Calu3 (cell line): ENCODE measurements at regions not wholly inside any gene's neighbourhood (a gene's known extent, or its start where the extent isn't known, plus 50 kb on each side); places are given as distances from the start of the nearest gene placed in this dataset.
"Not testable (repeated sequence)": the region's sequence is repeated elsewhere in the genome, so short reads cannot be mapped to it uniquely, and the experiment has no call there.

Experiments used
- BruUV-seq: library from RNA; stranded (reverse); fragments of 400-500 nt; replicated peaks from 2 replicates; lab custom pipeline; 2021; lab: Mats Ljungman, UMichigan
- CTCF ChIA-PET: fragments of 300-600 bp; sonication (Branson Sonifier 250); formaldehyde crosslinking; loops from one replicate; lab custom pipeline; 2022; ENCODE audit warnings: antibody characterized with exemption; lab: Charles Lee
- DNase-seq: peaks from one replicate; pipeline ENCODE4 v3.0.0; 2022
- H3K27ac Mint-ChIP-seq: one replicate; pipeline ENCODE4 v1.8.0; 2022; ENCODE audit warnings: mixed read lengths; ENCODE audit not compliant: unreplicated experiment
- H3K27me3 Mint-ChIP-seq: one replicate; pipeline ENCODE4 v1.8.0; 2022; ENCODE audit warnings: mixed read lengths; ENCODE audit not compliant: unreplicated experiment
- H3K36me3 Mint-ChIP-seq: one replicate; pipeline ENCODE4 v1.8.0; 2022; ENCODE audit warnings: mild to moderate bottlenecking, moderate library complexity, mixed read lengths; ENCODE audit not compliant: insufficient read depth, unreplicated experiment
- H3K4me1 Mint-ChIP-seq: one replicate; pipeline ENCODE4 v1.8.0; 2022; ENCODE audit warnings: mild to moderate bottlenecking, low read depth, mixed read lengths; ENCODE audit not compliant: unreplicated experiment
- H3K4me3 Mint-ChIP-seq: one replicate; pipeline ENCODE4 v1.8.0; 2022; ENCODE audit warnings: mild to moderate bottlenecking, low read depth, moderate library complexity, mixed read lengths; ENCODE audit not compliant: unreplicated experiment
- H3K9me3 Mint-ChIP-seq: one replicate; pipeline ENCODE4 v1.8.0; 2022; ENCODE audit warnings: low read depth, mixed read lengths; ENCODE audit not compliant: unreplicated experiment
- CTCF ChIP-seq: fragments of 200-600 bp; IDR thresholded peaks from one replicate; pipeline ENCODE4 v1.8.0; 2022; ENCODE audit warnings: antibody characterized with exemption; ENCODE audit not compliant: unreplicated experiment
- intact Hi-C: fragments of 100-400 bp; cut with micrococcal nuclease; formaldehyde crosslinking; loops from one replicate; pipeline ENCODE4 v1.10.0; 2022; ENCODE audit not compliant: unreplicated experiment

- CTCF ChIA-PET = no interaction called here
- H3K27ac Mint-ChIP-seq = no peak overlapping the region
- intact Hi-C loops = no loop called here
- DNase-seq = no peak
- no peaks in the 10 kb centered on the region for H3K27me3 Mint-ChIP-seq
- no peaks in the 10 kb centered on the region for H3K4me1 Mint-ChIP-seq
- H3K9me3 Mint-ChIP-seq = peaks cover 6% of the 10 kb centered on the region
- no TSS peak for BruUV-seq
- H3K4me3 Mint-ChIP-seq = no peak overlapping the region
- H3K36me3 Mint-ChIP-seq = no peaks in the 10 kb centered on the region
- no peak for TF ChIP-seq CTCF
Measured at GRCh38 chr7:83842894-83843293, 194.0 kb upstream of the SEMA3E start.

- BruUV-seq = no TSS peak
- DNase-seq = no peak
- intact Hi-C loops = no loop called here
- no peaks in the 10 kb centered on the region for H3K4me1 Mint-ChIP-seq
- H3K9me3 Mint-ChIP-seq = no peaks in the 10 kb centered on the region
- no peak overlapping the region for H3K27ac Mint-ChIP-seq
- H3K27me3 Mint-ChIP-seq = no peaks in the 10 kb centered on the region
- H3K4me3 Mint-ChIP-seq = no peak overlapping the region
- H3K36me3 Mint-ChIP-seq = no peaks in the 10 kb centered on the region
- CTCF ChIA-PET = no interaction called here
- TF ChIP-seq CTCF = no peak
Measured at GRCh38 chr7:83837683-83838082, 188.7 kb upstream of the SEMA3E start.

GRCh38 chr7:83836028-83836427, 187.1 kb upstream of the SEMA3E start:
- Mint-ChIP-seq H3K4me1 (no peaks in the 10 kb centered on the region), H3K27ac (no peak overlapping the region), H3K27me3 (no peaks in the 10 kb centered on the region), H3K4me3 (no peak overlapping the region), H3K9me3 (no peaks in the 10 kb centered on the region), H3K36me3 (no peaks in the 10 kb centered on the region)
- no peak for TF ChIP-seq CTCF
- BruUV-seq = no TSS peak
- intact Hi-C loops = no loop called here
- CTCF ChIA-PET = no interaction called here
- DNase-seq = no peak

- no peak overlapping the region for H3K4me3 Mint-ChIP-seq
- no peaks in the 10 kb centered on the region for H3K4me1 Mint-ChIP-seq
- H3K27ac Mint-ChIP-seq = no peak overlapping the region
- no peaks in the 10 kb centered on the region for H3K36me3 Mint-ChIP-seq
- DNase-seq = no peak
- intact Hi-C loops = no loop called here
- TF ChIP-seq CTCF = no peak
- BruUV-seq = no TSS peak
- no peaks in the 10 kb centered on the region for H3K9me3 Mint-ChIP-seq
- CTCF ChIA-PET = no interaction called here
- no peaks in the 10 kb centered on the region for H3K27me3 Mint-ChIP-seq
Measured at GRCh38 chr7:83835424-83835823, 186.5 kb upstream of the SEMA3E start.

GRCh38 chr7:83833721-83834120, 184.8 kb upstream of the SEMA3E start:
- H3K27me3 Mint-ChIP-seq, CTCF ChIA-PET, H3K4me3 Mint-ChIP-seq, H3K36me3 Mint-ChIP-seq, H3K9me3 Mint-ChIP-seq, H3K4me1 Mint-ChIP-seq, intact Hi-C loops, BruUV-seq, H3K27ac Mint-ChIP-seq, DNase-seq: not testable (repeated sequence)
